Superior temporal gyrus (tissue), 1 donor: ENCODE measurements at regions not wholly inside any gene's neighbourhood (a gene's known extent, or its start where the extent isn't known, plus 50 kb on each side); places are given as distances from the start of the nearest gene placed in this dataset.

Experiments used
- DNase-seq: peaks from one replicate; pipeline ENCODE4 v3.0.0-alpha.2; 2016; ENCODE audit errors: extremely low spot score

DNA sequence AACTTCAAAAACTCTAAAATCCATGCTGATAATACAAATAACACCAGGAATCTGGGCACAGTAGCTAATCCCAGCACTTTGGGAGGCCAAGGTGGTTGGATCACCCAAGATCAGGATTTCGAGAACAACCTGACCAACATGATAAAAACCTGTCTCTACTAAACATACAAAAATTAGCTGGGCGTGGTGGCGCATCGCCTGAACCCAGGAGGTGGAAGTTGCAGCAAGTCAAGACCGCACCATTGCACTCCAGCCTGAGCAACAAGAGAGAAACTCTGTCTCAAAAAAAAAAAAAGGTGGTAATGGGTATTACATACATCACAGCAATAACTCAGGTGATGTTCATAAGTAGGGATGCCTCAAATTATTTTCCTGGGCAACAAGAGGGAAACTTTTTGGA lies 315.0 kb upstream of the MEOX2 start:
- DNase-seq = no peak

DNA sequence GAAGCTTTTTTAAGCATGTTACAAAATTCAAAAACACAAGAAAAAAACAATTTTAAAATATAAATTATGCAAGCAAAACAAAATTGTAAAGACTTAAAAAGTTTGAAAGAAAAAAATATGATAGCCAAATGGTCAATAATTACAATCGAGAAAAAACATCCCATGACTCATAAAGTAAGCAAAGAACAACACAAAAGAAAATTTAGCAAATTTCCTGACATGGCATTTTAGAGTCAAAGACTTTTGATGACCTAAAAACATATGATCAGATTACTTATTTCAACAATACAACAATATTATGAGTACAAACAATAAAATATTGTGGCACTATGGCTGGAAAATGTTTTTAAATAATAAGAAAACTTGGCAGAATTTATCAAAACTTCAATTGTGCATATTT lies 312.1 kb upstream of the MEOX2 start:
- DNase-seq = no peak

DNA sequence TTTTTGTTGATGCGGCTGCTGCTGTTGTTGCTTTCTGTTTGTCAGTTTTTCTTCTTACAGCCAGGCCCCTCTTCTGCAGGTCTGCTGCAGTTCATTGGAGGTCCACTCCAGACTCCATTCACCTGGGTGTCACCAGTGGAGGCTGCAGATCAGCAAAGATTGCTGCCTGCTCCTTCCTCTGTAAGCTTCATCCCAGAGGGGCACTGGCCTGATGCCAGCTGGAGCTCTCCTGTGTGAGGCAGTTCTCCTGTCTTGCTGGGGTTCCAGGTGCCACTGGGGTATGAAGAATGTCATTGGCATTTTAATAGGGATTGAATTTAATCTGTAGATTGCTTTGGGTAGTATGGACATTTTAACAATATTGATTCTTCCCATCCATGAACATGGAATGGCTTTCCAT lies 308.5 kb upstream of the MEOX2 start:
- no peak for DNase-seq

DNA sequence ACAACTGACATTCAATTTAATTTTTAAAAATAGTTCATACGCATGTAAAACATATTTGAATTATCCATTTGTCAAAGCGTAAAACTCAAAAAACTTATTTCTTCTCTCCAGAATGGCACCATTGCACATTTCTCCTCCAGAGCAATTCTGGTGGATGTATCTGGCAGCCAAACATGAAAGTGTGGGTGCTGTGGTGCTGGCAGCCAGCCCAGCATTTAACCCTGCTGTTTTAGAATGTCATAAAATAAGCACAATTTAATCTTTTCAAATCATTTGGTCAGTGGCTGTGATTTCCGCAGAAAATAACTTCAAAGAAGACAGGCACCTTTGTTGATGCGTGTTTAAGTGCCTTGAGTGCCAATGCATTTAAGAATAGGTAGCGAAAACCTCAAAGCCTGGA lies 302.7 kb upstream of the MEOX2 start:
- no peak for DNase-seq

DNA sequence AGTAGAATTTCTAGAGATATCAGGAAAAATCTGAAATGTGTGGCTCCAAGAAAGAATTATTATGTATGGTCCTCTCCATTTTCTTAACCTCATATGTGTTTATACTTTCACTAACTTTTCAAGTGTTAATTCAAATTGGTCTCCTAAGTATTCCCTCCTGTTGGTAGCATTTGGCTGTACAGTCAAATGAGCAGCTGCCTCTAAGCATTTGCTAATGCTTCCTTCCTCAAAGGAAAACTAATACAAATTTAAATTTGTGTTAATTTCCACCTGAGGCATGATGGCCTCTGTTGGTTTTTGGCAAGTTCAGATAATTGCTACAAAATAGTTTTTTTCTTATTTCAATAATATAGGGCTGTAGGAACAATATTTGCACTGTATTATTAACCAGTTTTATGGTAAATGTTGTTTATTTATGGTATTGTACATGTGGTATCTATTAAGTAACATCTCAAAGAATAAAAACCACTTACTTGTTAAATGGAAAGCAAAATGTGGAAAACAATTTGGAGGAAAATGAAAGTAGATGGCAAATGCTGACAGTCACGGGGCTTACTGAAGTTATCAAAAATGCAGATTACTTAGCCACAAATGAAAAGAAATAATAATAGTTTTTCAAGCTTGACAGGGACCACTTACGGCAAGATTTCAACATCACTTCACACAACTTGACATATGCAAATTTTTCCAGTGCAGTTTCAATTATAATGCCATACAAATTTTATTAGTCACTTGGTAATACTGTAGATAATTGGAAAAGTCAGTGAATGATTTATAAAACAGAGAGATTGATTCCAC lies 299.3 kb upstream of the MEOX2 start:
- no peak for DNase-seq

DNA sequence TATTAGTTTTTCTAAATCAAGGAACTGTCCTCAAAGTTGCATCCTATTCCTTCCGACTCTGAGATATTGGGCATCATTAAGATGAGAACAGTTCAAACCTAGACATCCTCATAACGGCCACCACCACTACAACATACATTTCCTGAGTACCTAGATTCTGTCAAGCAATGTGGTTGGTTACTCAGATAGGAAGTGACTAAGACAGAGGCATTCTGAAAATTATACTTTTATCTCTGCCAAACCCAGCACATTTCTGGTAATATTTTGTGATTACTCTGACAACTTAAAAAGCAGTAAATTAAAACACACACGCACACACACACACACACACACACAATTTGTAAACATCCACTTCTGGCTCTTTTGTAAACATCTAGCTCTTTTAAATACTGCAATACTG lies 291.2 kb upstream of the MEOX2 start:
- no peak for DNase-seq

DNA sequence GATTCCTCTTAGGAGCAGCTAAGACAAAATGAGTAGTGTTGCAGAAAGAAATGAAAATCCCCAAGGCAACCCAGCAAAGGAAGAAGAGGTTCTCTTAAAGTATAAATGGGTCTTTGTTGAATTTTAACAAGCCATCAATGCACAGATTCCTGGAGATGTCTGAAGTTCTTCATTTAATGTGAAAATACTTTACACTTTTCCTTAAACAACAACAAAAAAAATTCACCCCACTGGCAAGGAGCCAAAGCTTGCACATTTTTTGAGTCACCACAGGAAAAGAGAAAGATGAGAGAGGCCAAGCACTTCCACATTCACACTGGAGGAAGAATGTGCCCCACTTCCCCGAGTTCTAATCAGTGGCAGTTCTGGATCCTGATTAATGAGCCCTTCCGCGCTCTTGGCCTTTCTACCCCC lies 286.4 kb upstream of the MEOX2 start:
- DNase-seq = no peak

DNA sequence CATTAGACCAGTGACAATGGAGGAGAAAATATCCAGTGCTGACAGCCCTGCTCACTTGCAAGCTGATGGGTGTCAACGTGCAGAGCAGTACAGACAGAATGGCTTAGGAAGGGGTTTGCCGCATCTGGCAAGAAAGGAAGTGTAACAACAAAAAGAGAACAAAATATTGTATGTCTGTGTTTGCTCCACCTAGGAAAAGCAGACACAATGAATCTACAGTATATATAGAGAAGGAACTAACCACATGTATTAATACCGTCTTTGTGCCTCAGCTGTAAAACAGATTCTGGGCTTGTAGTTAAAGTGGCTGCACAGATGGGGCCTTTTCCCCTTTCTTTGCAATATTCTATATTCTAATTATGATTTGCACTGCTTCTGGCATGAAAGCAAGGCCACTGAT lies 281.1 kb upstream of the MEOX2 start:
- DNase-seq = no peak

DNA sequence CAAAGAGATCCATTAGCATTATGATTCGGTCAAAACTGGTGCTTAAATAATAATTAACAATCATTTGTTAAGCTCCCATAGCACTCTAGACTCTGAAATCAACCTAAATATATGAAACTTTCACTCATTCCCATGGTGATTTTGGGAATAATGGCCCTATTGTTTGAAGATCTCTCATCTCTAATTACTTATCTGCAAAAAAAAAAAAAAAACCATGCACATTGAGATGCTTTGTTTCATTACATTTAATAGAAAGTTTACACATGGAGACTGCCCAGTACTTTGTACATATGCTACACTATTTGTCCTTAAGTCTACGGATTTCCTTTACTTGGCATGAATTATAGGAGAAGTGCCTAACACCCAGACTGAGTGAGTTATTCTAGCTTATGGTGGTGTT lies 280.6 kb upstream of the MEOX2 start:
- no peak for DNase-seq

DNA sequence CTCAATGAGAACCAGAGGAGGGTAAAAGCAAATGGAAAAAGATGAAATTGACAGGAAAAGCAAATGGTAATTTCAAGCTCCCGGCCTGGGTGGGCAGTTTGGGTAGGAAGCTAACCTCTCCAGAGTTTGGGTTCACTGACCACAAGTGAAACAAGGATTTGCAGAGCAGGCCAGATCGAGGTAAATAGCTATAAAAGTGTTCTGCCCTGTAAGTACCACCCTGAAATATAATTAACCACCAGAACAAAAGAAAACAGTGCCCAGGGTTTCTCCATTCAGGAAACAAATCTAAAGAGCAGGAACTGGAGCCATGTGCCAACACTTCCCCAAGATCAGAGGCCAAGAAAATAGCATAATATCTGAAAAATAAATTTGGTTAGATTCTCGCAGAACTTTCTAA lies 276.7 kb upstream of the MEOX2 start:
- no peak for DNase-seq

DNA sequence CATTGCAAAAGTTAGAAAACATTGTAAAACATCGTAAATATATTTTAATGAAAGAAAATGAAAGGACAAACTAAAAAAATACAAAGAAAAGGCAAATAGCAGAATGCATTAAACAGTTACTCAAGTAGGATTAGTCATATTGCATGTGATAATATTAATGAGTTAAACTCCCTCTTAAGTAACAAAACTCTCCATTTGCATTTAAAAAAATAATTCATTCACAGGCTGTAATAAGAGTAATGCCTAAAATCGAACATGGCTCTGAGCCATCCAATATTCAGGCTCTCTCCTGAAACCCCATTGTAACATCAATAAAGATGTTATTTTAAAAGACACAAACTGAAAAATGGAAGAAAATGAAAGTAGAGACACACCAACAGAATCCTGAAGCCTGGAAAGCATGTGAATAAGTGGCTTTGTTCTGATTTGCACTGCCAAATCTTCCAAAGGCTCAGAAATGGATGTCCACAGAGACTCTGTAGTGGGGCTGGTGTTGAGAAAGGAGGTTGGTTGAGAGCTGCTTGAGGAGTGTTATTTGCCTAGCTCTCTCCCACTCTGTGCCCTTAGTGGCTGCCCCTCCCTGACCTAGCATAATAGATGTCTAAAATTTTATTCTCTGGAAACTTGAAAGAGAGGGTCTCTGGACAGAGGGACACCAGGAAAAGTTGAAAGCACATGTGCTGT lies 268.3 kb upstream of the MEOX2 start:
- DNase-seq = no peak

DNA sequence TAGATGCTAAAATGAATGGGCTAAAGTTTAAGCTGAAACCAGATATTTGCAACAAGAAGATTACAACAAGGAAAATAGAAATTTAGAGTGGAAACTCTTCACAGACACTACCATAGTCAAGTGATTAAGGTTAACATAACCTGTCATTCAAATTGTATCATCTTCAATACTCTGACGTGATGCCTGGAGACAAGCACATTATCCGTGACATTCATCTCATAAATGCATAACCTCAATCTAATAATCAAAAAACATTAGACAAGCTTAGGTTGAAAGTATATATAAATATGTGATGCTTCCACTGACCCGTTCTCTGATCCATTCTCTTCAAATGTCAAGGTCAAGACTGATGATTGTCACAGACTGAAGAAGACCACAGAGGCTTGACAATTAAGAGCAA lies 263.8 kb upstream of the MEOX2 start:
- DNase-seq = no peak

DNA sequence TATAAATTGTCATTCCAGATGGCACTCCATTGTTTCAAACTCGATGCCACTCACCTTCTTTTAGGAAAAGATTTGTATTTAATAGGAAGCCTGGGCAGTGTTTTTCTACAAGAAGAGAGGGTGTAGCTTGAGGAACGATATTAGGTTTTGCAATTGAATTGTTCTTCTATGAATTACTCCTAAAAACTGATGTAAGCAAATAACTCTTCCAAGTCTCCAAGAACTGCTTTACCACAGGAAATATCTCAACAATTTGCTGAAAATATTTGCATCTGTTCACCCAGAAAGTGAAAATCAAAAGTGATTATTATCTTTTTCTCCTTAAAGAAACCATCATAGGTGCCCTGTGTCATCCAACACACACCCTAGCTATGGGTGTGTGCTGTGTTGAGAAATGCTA lies 261.3 kb upstream of the MEOX2 start:
- no peak for DNase-seq

DNA sequence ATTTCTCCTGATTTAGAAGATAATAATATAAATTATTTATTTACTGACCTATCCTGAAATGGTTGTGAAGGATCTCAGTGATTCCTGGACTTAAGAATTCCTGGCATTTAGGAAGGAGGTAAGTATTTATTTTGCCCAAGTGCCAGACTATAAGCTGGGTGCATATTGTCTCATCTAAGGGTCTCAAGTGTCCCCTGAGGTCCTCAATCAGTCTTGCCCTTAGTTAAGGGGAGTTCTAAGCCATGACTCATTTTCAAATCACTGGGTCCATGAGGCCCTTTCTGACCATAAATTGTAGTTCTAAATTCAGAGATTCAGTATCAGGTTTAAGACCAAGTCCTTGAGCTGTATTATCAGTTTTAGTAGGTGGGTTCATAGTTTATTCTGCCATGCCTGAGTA lies 251.6 kb upstream of the MEOX2 start:
- DNase-seq = no peak

DNA sequence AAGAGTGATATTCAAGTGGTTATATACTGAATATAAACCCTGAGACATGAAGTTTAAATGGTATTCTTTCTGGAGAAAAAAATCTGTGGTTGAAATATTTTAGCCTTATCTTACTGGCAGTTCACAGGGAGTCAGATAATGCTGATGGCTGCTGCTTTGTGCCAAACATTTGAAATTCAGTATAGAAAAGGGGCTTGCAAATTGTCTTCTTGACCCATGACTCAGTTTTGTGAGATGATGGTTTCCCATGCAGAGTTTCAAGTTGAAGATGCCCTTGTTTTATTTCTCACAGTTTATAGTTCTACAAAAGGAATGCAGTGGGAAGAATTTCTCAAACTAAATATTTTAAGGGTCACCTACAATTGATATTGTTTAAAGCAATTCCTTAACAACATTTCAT lies 251.1 kb upstream of the MEOX2 start:
- no peak for DNase-seq

DNA sequence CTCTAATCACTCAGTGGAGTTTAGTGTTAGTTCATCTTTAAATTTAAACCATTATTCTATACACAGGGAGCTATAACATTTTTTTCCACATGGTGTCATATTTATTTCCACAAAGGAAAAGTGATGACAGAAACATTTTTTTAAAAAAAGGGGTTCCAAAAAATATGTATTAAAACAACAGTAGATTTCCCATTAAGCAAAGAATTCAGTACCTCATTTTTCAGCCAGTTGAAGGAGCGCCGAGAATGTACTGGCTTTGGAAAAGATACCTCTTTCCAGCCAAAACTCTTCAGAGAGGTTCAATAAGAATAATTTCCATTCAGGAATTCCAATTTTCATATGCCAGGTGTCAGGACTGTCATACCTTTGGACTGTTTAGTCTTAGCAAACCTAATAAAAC lies 250.5 kb upstream of the MEOX2 start:
- DNase-seq = no peak

DNA sequence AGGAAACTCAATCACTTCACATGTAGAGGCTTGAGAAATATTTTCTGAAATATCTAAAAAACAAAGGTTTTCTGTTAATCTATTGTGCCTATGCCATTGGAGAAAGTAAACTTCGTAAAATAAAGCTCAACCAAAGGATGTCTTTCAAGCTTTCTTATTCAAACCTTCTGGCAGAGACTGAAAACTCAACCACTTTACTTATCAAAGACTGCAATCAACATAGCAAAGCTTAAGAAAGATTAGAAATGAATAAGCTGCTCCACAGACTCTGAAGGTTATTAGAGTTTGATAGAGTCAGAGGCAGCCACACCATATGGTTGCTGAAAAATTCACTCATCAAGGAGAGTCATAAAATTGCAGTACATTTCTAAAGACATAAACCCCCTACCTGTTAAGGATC lies 245.8 kb upstream of the MEOX2 start:
- DNase-seq = no peak

DNA sequence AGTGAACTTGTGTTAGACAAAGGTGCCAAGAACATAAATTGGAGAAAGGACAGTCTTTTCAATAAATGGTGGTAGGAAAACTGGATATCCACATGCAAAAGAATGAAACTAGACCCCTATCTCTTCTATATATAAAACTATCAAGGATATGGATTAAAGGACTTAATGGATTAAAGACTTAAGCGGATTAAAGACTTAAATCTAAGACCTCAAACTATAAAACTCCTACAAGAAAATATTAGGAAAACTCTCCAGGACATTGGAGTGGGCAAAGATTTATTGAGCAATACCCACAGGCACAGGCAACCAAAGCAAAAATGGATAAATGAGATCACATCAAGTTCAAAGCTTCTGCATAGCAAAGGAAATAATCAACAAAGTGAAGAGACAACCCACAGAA lies 242.9 kb upstream of the MEOX2 start:
- DNase-seq = no peak

DNA sequence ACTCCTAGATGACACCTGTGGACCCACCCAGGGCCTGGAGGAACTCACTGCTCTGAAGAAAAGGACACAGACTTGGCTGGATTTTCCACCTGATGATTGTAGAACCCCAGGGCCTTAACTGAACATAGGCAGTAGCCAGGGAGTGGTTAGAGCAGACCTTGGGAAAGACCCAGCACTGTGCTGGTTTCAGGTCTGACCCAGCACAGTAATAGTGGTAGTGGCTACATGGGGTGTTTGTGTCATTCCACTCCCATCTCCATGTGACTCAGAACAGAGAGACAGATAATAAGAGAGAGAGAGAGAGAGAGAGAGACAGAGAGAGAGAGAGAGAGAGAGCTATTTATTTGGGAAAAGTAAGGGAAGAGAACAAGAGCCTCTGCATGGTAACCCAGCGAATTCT lies 239.1 kb upstream of the MEOX2 start:
- DNase-seq = no peak

DNA sequence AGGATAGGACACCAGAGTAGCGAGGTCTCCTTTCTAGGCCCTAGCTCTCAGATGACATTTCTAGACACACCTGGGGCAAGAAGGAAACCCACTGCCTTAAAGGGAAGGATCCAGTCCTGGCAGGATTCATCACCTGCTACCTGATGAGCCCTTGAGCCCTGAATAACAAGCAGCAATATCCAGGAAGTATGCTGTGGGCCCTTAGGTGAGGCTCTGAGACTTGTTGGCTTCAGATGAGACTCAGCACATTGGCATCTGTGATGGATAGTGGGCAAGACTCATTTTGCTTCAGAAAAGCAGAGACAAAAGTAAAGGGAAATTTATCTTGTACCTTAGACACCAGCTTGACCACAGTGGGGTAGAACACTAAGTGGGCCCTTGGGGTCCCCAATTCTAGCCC lies 238.4 kb upstream of the MEOX2 start:
- DNase-seq = no peak

DNA sequence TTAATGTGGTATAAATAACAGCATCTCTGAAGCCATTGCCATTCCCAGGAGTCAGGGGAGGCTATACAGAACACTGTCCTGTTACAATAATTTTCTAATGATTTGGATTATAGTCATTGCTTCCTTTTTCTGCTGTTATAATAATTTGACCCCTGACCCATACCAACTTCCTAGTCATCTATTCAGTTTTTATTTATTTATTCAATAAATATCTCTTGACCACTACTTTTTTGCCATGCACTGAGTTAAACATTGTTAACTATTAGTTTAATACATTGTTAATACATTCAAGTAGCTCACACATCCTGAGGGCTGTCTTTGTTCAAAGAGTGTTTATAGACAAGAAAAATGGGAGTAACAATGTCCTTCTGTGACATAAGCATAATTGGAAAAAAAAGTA lies 235.5 kb upstream of the MEOX2 start:
- DNase-seq = no peak

DNA sequence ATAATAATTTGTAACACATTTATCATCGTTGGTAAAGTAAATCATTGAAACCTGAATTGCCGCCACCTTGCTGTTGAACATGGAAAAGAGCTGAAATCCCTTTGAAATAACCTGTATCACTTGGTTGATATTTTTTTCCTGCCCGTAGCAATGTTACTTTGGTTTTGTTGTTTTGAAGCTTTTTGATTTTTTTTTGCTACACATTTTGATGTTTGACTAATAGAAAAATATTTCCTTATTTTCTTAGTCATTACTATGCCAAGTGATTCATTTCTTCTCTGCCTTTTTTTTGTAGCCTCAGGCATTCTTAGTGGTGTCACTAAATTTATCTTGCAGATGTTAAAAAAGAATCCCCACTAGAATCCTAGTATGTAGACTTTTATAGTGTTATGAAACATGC lies 235.1 kb upstream of the MEOX2 start:
- DNase-seq = no peak

DNA sequence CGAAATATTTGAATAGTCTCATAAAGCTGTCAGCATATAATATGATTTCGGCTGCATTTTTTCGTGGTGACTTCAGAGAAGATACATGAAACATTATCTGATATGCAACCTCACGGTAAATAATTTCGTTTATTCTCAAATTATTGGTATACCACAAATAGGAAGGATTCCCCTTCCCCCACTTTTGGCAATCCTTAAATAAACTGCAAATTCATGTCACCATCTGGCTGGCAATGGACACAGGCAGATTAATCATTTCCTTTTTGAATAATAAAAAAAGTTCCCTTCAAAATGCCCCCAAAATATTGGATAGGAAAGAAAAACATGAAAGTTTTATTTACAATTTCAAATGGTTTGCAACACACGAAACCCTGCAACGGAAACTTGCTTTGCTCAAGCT lies 234.5 kb upstream of the MEOX2 start:
- DNase-seq = no peak
